AG10803 (cell line): ENCODE measurements at regions not wholly inside any gene's neighbourhood (a gene's known extent, or its start where the extent isn't known, plus 50 kb on each side); places are given as distances from the start of the nearest gene placed in this dataset.

ENCODE experiments used
- DNase-seq: peaks from one replicate; pipeline ENCODE4 v3.0.0; 2010; ENCODE audit warnings: low read depth
- H3K4me3 ChIP-seq: 2 replicates; pipeline ENCODE4 v1.5.1; 2011; ENCODE audit warnings: mild to moderate bottlenecking, low read length, control low read depth
- TF ChIP-seq, protein P1 (sequence below): conservative IDR thresholded peaks from 2 replicates; pipeline ENCODE4 v1.5.1; 2011; ENCODE audit warnings: mild to moderate bottlenecking, low read length, control low read depth, inconsistent platforms

- no peak for DNase-seq
- TF ChIP-seq, protein P1, sequence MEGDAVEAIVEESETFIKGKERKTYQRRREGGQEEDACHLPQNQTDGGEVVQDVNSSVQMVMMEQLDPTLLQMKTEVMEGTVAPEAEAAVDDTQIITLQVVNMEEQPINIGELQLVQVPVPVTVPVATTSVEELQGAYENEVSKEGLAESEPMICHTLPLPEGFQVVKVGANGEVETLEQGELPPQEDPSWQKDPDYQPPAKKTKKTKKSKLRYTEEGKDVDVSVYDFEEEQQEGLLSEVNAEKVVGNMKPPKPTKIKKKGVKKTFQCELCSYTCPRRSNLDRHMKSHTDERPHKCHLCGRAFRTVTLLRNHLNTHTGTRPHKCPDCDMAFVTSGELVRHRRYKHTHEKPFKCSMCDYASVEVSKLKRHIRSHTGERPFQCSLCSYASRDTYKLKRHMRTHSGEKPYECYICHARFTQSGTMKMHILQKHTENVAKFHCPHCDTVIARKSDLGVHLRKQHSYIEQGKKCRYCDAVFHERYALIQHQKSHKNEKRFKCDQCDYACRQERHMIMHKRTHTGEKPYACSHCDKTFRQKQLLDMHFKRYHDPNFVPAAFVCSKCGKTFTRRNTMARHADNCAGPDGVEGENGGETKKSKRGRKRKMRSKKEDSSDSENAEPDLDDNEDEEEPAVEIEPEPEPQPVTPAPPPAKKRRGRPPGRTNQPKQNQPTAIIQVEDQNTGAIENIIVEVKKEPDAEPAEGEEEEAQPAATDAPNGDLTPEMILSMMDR, result no peak
- H3K4me3 ChIP-seq, result no peak overlapping the region
These were observed 303.2 kb downstream of the MYCN start for GRCh38 chr2:16243411-16243996.

GRCh38 chr2:16242906-16243305, 302.6 kb downstream of the MYCN start:
- no peak for DNase-seq
- H3K4me3 ChIP-seq, result no peak overlapping the region
- TF ChIP-seq, protein P1, result no peak

DNA sequence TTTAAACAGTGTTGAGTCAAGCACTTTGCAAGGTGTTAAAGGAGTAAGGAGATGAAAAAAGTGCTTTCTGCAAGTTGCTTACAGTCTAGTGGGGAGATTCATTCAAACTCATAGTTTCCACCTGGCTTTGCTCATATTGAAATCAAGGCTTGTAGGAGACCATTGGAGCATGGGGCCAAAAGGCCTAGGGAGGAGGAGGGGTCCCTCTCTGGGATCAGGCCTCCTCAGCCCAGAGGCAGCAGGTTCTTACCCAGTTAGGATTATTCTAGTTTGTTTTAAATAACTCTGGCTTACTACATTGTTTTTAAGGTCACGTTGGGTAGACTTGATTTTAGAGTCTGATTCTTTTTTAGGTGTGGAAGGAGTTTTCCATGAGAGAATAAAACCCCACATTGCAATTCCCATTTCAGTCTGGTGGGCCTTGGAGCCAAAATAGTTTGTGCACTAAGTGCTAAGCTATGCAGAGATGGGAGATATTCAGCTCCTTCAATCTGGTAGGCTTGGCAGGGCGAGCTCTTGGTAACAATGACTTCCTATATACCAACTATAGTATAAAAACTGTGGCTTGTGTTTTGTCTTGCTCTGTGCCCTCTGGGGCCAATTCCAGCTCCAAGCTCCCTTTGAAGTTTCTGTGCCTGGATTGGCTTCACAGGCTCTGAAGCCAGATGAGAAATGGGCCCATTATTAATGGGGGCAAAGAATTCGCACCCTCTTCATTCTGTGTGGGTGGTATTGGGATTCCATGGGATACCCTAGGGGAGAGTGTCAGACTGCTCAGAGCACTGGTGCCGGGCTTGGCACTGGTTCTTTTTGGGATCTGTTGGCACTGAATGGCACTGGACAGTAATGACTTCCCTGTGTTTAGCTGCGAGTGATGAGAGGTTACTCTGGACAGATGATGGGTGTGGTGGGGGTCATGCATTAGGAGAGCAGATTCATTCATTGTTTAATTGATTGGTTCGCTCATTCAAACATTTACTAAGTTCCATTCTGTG, 301.1 kb downstream of the MYCN start:
- TF ChIP-seq, protein P1, result no peak
- no peak for DNase-seq
- no peak overlapping the region for H3K4me3 ChIP-seq

GRCh38 chr2:16240402-16240801, 300.1 kb downstream of the MYCN start:
- no peak for DNase-seq
- TF ChIP-seq, protein P1, result no peak
- H3K4me3 ChIP-seq, result no peak overlapping the region

DNA sequence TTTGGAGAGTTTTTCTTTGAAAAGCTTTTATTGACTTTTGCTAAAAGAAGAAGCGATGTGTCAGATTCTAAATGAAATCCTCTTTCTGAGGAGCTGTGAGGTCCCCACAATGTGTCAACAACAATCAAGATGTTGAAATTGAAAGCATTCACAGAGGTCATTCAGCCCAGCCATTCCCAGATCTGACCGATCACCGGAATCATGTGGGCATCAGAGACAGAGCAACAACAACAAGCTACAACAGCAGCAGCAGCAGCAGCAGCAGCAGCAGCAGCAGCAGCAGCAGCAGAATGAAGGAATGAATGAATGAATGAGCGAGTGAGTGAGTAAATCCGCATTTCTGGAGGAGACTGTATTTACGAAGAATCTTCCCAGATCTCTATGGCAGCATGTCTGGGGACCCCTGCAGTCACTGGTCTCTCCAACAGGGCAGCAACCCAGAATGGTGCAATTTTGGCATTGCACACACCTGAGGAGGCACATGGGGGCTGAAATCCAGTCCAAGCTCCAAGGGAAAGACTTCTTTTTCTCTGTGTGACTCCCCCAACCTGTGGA, 299.0 kb downstream of the MYCN start:
- H3K4me3 ChIP-seq, result no peak overlapping the region
- DNase-seq, result no peak
- TF ChIP-seq, protein P1, result no peak

DNA sequence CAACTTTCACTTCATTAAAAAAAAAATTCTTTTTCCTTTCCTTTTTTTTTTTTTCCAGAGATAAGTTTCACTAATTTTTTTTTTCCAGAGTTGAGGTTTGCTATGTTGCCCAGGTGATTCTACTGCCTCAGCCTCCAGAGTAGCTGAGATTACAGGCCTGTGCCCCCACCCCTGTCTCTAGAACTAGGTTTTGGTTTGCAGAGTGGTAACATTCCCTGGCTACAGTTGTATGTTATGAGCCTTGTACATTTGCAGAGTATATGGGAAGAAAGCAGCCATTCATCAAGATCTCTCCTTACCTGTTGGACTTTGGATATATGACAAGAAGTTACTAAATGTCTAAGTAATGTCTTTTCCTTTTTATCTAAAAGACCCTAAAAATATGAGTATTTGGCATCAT, 298.4 kb downstream of the MYCN start:
- no peak for DNase-seq
- no peak overlapping the region for H3K4me3 ChIP-seq
- TF ChIP-seq, protein P1, result no peak
